CD4-positive, alpha-beta T cell treated with Interleukin-15 for 4 hours (primary cell): ENCODE measurements at regions not wholly inside any gene's neighbourhood (a gene's known extent, or its start where the extent isn't known, plus 50 kb on each side); places are given as distances from the start of the nearest gene placed in this dataset.

Experiments used
- DNase-seq: peaks from one replicate; pipeline ENCODE4 v3.0.0-alpha.2; 2020; ENCODE audit warnings: low spot score

GRCh38 chr9:1683951-1684350, 331.2 kb upstream of the SMARCA2 start:
- DNase-seq, result no peak

- no peak for DNase-seq
Measured at GRCh38 chr9:1698991-1699390, 316.2 kb upstream of the SMARCA2 start.

- DNase-seq, result no peak
Measured at GRCh38 chr9:1701113-1701512, 314.0 kb upstream of the SMARCA2 start.

GRCh38 chr9:1702701-1703100, 312.4 kb upstream of the SMARCA2 start:
- no peak for DNase-seq

GRCh38 chr9:1707291-1707690, 307.9 kb upstream of the SMARCA2 start:
- DNase-seq, result no peak

- DNase-seq, result no peak
Measured at GRCh38 chr9:1708219-1708618, 306.9 kb upstream of the SMARCA2 start.

- DNase-seq, result no peak
Measured at GRCh38 chr9:1709347-1709746, 305.8 kb upstream of the SMARCA2 start.

- DNase-seq, result no peak
Measured at GRCh38 chr9:1712861-1713450, 302.2 kb upstream of the SMARCA2 start.

- no peak for DNase-seq
Measured at GRCh38 chr9:1713841-1714240, 301.3 kb upstream of the SMARCA2 start.

- no peak for DNase-seq
Measured at GRCh38 chr9:1717882-1718281, 297.3 kb upstream of the SMARCA2 start.

- DNase-seq, result no peak
Measured at GRCh38 chr9:1718836-1719235, 296.3 kb upstream of the SMARCA2 start.

GRCh38 chr9:1721196-1721595, 294.0 kb upstream of the SMARCA2 start:
- DNase-seq, result no peak

- DNase-seq, result no peak
Measured at GRCh38 chr9:1722404-1722803, 292.7 kb upstream of the SMARCA2 start.

GRCh38 chr9:1723522-1724015, 291.6 kb upstream of the SMARCA2 start:
- DNase-seq, result no peak

- no peak for DNase-seq
Measured at GRCh38 chr9:1726993-1727759, 288.0 kb upstream of the SMARCA2 start.

GRCh38 chr9:1729631-1730030, 285.5 kb upstream of the SMARCA2 start:
- no peak for DNase-seq

GRCh38 chr9:1732670-1733069, 282.5 kb upstream of the SMARCA2 start:
- no peak for DNase-seq

- DNase-seq, result no peak
Measured at GRCh38 chr9:1738511-1739100, 276.5 kb upstream of the SMARCA2 start.

- no peak for DNase-seq
Measured at GRCh38 chr9:1743121-1743960, 271.8 kb upstream of the SMARCA2 start.

GRCh38 chr9:1745980-1746379, 269.2 kb upstream of the SMARCA2 start:
- no peak for DNase-seq

GRCh38 chr9:1747417-1747967, 267.7 kb upstream of the SMARCA2 start:
- no peak for DNase-seq

GRCh38 chr9:1748407-1748806, 266.7 kb upstream of the SMARCA2 start:
- no peak for DNase-seq
